Uterus (tissue), 3 donors: ENCODE measurements at regions not wholly inside any gene's neighbourhood (a gene's known extent, or its start where the extent isn't known, plus 50 kb on each side); places are given as distances from the start of the nearest gene placed in this dataset.
A peak's percentile ranks its signal among the peaks of the same experiment; 100 is the strongest.

Experiments used
- DNase-seq, 2 donors: peaks; one replicate each; pipeline ENCODE4 v3.0.0-alpha.2; 2019 to 2020
- H3K27ac ChIP-seq, 2 donors: fragments of 200-600 bp; sonication (generic); 1 replicate in 1 of 2; 2 replicates in 1 of 2; pipeline ENCODE4 v1.5.1; 2016 to 2018
- H3K27me3 ChIP-seq, 2 donors: fragments of 200-600 bp; sonication (generic); one replicate each; pipeline ENCODE4 v1.5.1; 2018 to 2019; ENCODE audit warnings: control low read depth in 1 of 2
- H3K36me3 ChIP-seq, 2 donors: fragments of 200-600 bp; sonication (generic); one replicate each; pipeline ENCODE4 v1.5.1; 2019; ENCODE audit warnings: control low read depth in 1 of 2
- H3K4me1 ChIP-seq, 2 donors: fragments of 200-600 bp; sonication (generic); one replicate each; pipeline ENCODE4 v1.5.1; 2018 to 2019; ENCODE audit warnings: control low read depth in 1 of 2
- H3K4me3 ChIP-seq, 2 donors: fragments of 200-600 bp; sonication (generic); 1 replicate in 1 of 2; 2 replicates in 1 of 2; pipeline ENCODE4 v1.5.1; 2018 to 2019; ENCODE audit warnings: mild to moderate bottlenecking in 1 of 2
- H3K9me3 ChIP-seq, 2 donors: fragments of 200-600 bp; sonication (generic); one replicate each; pipeline ENCODE4 v1.5.1; 2019; ENCODE audit warnings: control low read depth in 1 of 2
- CTCF ChIP-seq, 4 experiments: fragments of 200-600 bp in 2 of 4; fragments of 450-650 bp in 2 of 4; sonication (generic) in 2 of 4; IDR thresholded peaks; one replicate each; pipeline ENCODE4 v1.5.1; 2016 to 2019; ENCODE audit warnings: antibody characterized with exemption in 4 of 4, mild to moderate bottlenecking in 2 of 4, moderate library complexity in 1 of 4
- POLR2A ChIP-seq, 2 donors: fragments of 450-650 bp; IDR thresholded peaks; one replicate each; pipeline ENCODE4 v1.6.1; 2016; ENCODE audit warnings: antibody characterized with exemption in 2 of 2, mild to moderate bottlenecking in 1 of 2, moderate library complexity in 1 of 2
- intact Hi-C: fragments of 100-400 bp; cut with DNase I; formaldehyde crosslinking; loops from one replicate; pipeline ENCODE4 v1.15.1; 2023; ENCODE audit warnings: low total_unique reads
- donor health status: DM: yes; HTN: yes; CAD: no.

GRCh38 chr15:31477851-31478701, 151.4 kb downstream of the KLF13 start:
- intact Hi-C loops, result no loop called here
- Histone ChIP-seq H3K27me3 (no peaks in the 10 kb centered on the region), H3K36me3 (no peaks in the 10 kb centered on the region), H3K4me1 (no peaks in the 10 kb centered on the region), H3K4me3 (no peak overlapping the region), H3K9me3 (no peaks in the 10 kb centered on the region), H3K27ac (no peak overlapping the region)
- DNase-seq, result no peak
- TF ChIP-seq POLR2A (IDR thresholded peaks at IDR 0.05) (no peak), CTCF (IDR thresholded peaks at IDR 0.05) (no peak)

- no peak overlapping the region for H3K27ac ChIP-seq
- intact Hi-C loops, result no loop called here
- no peaks in the 10 kb centered on the region for H3K27me3 ChIP-seq
- TF ChIP-seq POLR2A (IDR thresholded peaks at IDR 0.05), result no peak
- TF ChIP-seq CTCF (IDR thresholded peaks at IDR 0.05), result no peak
- no peaks in the 10 kb centered on the region for H3K36me3 ChIP-seq
- peaks cover 0 to 4% of the 10 kb centered on the region in 2 donors for H3K4me1 ChIP-seq
- peak in 1 of 2 donors; percentile 9 for DNase-seq
- no peaks in the 10 kb centered on the region for H3K9me3 ChIP-seq
- no peak overlapping the region for H3K4me3 ChIP-seq
Measured at GRCh38 chr15:31478702-31479221, 152.1 kb downstream of the KLF13 start.

GRCh38 chr15:31480356-31481025, 153.9 kb downstream of the KLF13 start:
- no peaks in the 10 kb centered on the region for H3K9me3 ChIP-seq
- DNase-seq, result peak in 1 of 2 donors; percentile 11
- H3K27me3 ChIP-seq, result no peaks in the 10 kb centered on the region
- no peak for TF ChIP-seq POLR2A (IDR thresholded peaks at IDR 0.05)
- no peak for TF ChIP-seq CTCF (IDR thresholded peaks at IDR 0.05)
- H3K36me3 ChIP-seq, result no peaks in the 10 kb centered on the region
- no peak overlapping the region for H3K4me3 ChIP-seq
- intact Hi-C loops, result loop anchor here (10.0 kb wide), 1 partner anchor 276 kb away; no protein-coding TSS in a partner anchor
- peaks cover 0 to 4% of the 10 kb centered on the region in 2 donors for H3K4me1 ChIP-seq
- H3K27ac ChIP-seq, result no peak overlapping the region

GRCh38 chr15:31481142-31481541, 154.5 kb downstream of the KLF13 start:
- Histone ChIP-seq H3K4me3 (no peak overlapping the region), H3K9me3 (no peaks in the 10 kb centered on the region), H3K36me3 (no peaks in the 10 kb centered on the region), H3K4me1 (peaks cover 0 to 4% of the 10 kb centered on the region in 2 donors), H3K27ac (no peak overlapping the region), H3K27me3 (no peaks in the 10 kb centered on the region)
- intact Hi-C loops, result loop anchor here (10.0 kb wide), 1 partner anchor 276 kb away; no protein-coding TSS in a partner anchor
- DNase-seq, result no peak
- TF ChIP-seq CTCF (IDR thresholded peaks at IDR 0.05) (no peak), POLR2A (IDR thresholded peaks at IDR 0.05) (no peak)
